HG03565 (cell line): ENCODE measurements at regions not wholly inside any gene's neighbourhood (a gene's known extent, or its start where the extent isn't known, plus 50 kb on each side); places are given as distances from the start of the nearest gene placed in this dataset.
"Not testable (repeated sequence)": the region's sequence is repeated elsewhere in the genome, so short reads cannot be mapped to it uniquely, and the experiment has no call there.

Experiments used
- ATAC-seq: cut with Tn5 transposase; IDR thresholded peaks from one replicate; pipeline ENCODE4 v1.9.1; 2021; ENCODE audit warnings: mild to moderate bottlenecking, moderate library complexity; ENCODE audit not compliant: unreplicated experiment

DNA sequence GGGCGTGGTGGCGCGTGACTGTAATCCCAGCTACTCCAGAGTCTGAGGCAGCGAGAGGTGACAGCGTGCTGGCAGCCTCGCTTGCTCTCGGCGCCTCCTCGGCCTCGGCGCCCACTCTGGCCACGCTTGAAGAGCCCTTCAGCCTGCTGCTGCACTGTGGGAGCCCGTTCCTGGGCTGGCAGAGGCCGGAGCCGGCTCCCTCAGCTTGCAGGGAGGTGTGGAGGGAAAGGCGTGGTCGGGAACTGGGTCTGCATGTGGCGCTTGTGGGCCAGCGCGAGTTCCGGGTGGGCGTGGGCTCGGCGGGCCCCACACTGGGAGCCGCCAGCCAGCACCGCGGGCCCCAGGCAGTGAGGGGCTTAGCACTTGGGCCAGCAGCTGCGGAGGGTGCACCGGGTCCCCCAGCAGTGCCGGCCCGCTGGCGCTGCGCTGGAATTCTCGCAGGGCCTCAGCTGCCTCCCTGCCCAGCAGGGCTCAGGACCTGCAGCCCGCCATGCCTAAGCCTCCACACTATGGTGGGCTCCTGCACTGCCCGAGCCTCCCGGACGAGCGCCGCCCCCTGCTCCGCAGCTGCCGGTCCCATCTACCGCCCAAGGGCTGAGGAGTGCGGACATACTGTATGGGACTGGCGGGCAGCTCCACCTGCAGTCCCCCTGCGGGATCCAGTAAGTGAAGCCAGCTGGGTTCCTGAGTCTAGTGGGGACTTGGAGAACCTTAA is 1093.3 kb upstream of the CDH8 start:
- no peak for ATAC-seq

DNA sequence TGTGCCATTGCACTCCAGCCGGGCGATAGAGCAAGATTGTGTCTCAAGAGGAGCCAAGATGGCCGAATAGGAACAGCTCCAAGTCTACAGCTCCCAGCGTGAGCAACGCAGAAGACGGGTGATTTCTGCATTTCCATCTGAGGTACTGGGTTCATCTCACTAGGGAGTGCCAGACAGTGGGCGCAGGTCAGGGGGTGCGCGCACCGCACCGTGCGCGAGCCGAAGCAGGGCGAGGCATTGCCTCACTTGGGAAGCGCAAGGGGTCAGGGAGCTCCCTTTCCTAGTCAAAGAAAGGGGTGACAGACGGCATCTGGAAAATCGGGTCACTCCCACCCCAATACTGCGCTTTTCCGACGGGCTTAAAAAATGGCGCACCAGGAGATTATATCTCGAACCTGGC is 1083.7 kb upstream of the CDH8 start:
- ATAC-seq: not testable (repeated sequence)

DNA sequence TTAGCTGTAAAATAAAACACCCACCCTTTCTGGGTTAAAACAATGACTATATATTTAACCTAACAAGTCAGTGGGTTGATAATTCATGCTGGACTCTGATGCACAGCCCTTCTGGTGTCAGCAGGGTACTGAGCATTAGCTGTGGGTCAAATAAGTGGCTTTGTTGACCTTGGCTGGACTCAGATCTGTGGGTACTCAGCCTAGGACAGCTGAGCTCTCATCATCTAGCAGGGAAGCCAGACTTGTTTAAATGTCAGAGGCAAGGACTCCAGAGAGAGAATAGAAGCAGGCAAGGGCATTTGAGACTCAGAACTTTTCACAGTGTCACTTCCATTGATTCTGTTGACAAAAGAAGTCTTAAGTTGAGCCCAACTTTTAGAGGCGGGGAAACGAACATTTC is 1063.8 kb upstream of the CDH8 start:
- ATAC-seq: no peak

DNA sequence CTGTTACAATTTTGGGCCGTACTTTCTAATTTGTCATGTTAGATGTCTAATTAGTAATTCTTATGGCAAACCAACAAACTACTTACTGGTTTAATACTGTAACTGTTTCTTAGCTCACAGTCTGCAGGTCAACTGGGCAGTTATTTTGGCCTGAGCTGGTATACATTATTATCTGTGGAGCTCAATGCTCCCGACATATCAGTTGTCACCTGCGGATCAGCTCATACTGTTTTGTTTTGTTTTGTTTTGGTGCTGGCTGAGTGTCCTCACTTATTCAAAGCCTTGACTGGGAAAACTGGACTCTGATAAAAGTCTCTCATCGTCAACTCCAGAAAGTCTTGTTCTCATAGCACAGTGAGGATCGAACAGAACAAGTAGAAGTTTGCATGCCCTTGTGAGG is 1060.6 kb upstream of the CDH8 start:
- no peak for ATAC-seq

DNA sequence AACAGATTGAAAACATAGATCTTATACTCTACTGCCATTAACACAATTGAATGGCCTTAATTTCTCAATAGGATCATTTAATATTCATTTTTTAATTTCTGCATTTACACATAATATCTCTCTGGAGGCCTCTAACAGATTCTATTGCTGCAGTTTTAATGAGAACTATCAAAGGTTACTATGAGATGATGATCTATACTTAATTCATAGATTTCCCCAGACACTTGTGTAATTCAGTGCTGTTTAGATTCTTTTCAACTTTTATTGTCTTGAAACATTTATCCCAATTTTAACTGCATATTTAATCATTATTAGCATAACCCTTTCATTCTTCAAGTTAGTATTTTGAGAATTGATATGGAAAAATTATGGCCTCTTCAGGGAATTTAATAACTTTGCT is 1056.5 kb upstream of the CDH8 start:
- no peak for ATAC-seq

DNA sequence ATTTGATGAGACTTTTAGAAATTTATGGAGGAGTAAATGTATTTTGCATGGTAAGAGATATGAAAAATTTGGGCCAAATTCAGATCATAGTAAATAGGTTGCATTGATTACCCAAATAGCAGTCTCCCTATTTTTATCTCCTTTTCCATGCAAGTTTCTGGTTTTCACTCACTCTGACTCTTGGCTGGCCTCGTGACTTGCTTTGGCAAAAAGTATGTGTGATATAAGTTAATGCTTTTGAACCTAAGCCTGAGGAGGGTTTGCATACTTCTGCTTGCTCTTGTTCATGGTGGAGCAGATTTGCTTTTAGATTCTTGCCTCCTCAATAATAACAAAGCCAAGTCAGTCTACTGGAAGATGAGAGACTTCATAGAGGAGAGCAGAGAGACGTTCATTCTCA is 1045.9 kb upstream of the CDH8 start:
- ATAC-seq: no peak

DNA sequence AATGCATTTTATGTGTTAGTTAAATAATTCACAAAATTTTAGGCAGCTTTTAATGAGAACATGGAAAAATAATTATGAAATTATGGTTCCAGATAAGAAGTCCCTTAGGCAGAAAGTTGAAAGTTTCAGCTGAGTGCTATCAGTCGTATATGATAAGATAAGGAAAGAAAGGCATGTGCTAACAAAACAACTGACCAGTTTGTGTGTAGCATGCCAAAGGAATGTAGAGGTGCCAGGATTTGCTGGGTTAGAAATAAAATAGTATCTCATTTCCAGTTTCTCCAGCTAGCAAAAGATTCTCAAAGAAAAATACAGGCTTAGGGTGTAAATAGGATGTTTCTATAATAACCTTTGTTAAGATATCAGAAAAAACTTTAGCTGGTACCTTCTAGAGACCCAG is 1044.5 kb upstream of the CDH8 start:
- no peak for ATAC-seq

DNA sequence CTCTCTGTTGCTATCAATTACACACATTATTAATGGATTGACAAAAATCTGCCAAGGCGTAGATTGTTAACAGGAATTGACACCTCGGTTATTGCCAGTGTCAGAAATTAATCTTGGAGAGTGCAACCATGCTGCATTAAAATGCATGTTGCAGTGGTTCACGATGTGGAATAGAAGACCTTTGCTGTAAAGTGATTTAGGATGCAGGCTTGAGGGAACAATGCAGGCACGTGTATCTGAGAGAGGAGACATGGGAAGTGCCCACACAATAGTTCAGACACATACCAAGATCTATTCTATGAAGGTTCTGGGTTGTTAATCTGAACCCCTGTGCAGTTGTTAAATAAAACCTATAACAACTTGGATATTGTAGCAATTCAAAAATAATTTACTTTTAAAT is 1032.8 kb upstream of the CDH8 start:
- no peak for ATAC-seq

DNA sequence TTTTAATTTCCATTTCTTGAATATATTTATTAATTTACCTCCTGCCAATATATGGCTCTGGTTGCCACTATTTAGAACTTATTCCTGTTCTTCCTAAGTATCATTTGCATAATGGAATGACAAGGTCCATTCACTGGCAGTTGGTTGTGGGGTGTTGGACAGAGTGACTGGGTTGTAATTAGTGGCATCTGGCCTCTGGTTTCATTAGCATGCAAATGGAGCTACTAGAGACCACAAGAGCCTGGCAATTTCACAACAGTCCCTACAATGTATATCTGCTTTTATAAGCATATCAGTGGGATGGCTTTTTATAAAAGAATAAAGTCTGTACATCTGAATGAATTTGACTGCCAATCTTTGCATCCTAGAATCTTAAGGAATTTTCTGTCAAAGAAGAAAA is 1030.9 kb upstream of the CDH8 start:
- ATAC-seq: no peak

DNA sequence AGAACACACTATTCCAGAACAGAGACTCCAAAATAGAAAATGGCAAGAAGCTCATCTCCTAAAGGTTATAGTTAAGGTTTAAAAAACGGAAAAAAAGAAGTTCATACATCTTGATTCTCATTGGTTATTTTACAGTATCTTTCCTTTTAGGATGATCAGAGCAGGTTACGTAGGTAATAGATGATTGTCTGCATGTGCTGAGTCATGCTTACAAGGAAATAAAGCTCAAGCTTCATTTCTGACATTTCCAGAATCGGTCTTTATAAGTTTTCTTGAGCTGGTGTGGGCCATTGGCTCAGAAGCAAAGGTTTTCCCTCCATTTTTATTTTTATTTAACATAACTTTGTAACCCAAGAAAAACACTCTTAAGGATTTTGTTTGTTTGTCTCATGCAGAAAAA is 1030.3 kb upstream of the CDH8 start:
- ATAC-seq: no peak

DNA sequence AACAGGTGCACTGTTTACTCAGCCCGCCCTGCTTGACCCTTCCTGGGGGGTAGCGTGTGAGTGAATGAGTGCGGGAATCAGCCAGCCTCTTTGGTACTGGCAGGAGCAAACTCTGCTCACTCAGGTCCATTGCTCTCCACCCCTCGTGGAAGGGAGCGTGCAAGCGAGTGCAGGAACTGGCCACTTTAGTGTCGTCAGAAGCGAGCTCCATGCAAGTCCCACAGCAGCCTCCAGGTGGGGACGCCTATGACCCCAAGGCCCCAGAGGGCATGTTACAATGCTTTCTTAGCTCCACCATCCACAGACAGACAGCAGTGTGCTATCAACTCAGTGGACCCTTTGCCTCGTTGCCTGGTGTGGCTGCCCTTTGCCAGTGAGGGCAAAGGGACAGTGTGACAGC is 1025.1 kb upstream of the CDH8 start:
- no peak for ATAC-seq

DNA sequence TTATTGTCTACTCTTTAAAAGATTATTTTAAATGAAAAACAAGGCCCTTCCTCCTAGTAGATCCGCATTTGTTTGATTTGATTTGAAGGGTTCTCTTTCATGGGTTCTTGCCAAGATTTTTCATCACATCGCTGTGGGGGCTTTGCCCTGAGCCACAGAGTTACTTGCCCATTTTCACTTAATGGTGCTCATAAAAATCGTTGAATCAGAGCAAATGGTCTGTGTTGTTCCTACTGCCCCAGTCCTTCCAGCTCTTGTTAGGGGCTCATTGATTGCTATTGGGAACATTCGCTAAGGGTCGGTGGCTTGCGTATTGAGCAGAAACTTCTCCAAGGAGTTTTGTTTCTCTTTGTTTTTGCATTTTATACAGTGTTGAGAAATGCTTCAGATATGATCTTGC is 1023.4 kb upstream of the CDH8 start:
- ATAC-seq: no peak

DNA sequence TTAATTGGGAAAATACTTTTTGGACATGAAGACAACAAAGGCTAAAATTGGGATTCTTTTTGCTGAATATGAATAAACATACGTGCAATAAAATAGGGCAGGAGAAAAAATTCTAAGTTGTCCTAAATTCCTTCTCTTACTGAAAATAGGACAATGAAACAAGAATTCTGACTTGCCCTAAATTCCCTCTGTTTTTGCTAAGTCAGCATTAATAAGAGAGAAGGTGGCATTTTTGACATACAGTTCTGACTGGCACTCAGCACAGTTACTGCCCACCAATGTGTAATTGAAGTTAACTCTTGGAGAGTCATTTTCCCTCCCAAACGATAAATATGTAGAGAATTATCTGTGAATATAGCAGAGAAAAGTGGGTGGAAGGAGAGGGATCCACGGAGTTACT is 1021.1 kb upstream of the CDH8 start:
- ATAC-seq: no peak

DNA sequence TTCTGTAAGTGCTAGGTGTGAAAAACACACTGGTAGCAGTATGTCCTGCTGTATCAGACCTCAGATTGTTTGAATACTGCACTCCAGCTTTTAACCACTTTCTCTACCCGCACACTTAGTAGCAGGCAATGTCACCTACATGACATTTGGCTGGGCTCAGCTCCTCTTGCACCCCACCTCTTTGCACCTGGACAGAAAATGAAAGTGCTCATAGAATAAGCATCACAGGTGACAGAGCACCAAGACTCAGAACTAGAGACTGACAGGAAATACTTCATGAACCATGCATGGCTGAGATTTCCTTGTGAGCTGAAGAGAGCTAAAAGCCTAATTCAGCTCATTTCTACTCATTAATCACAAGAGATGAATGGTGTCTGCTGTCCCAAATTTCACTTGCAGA is 1014.2 kb upstream of the CDH8 start:
- no peak for ATAC-seq

DNA sequence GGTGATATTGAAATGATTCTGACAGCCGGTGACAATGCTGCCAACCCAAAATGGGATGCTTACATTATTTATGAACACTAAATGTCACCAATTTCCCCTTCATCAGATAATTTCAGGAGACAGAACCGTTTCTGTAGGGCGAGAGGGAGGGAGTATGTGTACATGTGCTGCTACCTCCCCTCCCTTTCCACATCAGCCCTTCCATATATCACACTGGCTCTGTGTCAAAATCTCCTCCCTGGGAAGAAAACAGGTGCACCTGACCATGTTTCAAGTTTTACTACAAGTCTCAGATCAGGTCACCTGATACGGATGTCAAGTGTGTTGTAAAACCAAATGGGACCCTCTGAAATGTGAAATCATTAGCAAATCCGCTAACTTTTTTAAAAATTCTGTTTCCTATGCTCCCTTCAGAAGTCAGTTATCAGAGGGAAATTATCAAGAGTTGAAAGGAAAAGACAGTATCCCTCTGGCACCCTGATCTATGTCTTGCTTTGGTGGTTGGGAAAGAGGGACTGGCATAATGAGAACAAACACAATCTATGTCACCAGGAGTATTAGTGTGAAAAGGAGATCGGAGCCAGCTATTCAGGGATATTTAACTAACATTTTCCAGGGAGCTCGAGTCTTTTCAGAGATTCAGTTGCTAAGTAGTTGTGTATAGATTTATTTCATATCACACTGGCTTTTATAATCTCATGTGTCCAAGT is 1002.3 kb upstream of the CDH8 start:
- ATAC-seq: no peak

DNA sequence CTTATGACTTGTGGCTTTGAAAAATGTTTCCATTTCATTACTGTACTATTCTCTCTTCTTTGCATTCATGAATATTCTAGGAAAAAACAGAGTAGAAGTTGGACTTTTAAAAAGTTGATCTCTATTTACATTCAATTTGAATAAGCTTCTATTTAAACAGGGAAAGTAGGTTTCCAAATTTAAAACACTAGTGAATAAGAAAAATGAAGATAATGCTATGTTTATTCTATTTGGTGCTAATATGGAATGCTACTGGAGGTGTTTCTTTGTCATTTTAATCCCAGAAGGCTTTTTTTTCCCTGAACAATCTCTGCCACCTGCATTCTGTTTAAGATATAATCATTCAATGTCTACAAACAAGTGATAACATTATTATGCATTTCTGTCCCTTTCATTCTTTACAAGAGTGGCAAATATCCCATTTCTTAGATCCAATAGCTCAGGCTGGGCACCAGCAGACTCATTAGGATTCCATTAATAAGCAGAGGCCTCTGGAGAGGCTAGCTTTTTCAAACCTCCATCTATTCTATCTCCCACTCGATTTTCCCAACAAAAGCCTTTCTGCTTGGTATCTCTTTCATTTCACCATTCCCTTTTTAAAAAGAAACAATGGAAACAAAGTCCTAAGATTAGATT is 1001.6 kb upstream of the CDH8 start:
- ATAC-seq: no peak

DNA sequence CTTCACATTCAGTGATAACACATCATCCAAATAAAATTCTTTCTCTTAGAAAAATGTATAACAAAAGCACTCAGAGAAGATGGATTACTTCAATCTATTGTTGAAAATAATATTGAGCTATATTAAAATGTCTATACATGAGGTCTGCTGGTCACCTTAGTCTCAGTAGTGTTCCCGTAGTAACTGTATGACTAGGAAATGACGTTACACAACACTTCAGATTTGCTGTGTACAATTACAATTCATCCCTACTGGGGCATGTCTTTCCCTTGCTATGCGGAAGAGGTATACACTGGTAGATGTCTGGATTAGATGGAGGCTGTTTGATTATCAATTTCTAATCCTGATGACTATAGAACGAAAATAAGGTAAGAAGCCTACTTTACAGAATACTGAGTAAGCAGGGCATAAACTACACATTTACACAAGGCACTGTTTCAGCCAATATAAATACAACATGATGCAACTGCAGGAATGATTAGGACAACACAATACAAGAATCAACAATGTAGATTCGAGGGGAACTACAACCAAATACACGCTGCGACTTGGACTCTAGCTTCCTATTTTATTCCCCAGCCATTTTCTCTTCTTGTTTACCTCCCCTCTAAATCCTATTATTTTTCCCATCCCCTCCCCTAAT is 982.5 kb upstream of the CDH8 start:
- no peak for ATAC-seq

DNA sequence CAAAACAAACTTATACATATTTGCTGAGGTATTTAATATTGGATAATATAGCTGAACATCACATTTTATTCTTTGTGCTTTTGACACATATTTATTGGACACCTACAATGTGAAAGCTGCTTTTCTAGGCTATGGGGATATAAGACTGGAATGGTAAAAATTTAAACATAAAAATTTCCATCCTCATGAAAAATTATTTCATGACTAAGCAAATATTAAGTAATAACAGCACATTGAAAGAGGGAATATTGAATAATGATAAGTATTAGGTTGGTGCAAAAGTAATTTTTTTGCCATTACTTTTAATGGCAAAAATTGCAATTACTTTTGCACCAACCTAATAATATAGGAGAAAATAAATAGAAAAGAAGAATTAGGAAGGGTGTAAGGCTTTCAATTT is 972.5 kb upstream of the CDH8 start:
- no peak for ATAC-seq

DNA sequence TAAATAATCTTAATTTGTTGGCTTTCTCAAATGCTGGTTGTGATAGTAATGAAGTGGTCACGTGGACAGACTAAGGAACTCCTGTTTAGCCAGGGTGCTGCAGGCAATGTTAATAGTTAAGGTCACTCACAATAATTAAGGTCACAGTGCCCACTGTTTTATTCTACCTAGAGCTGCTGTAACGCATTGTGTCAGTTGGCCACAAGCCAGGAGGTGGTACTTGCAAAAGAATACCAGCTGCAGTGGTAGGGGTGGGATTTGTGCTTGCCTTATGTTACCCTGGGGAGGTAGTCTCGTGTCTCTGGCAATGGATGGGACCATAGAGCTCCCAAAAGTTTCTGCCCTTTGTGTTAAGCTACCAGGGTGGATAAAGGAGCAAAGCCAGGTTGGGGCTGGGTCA is 969.1 kb upstream of the CDH8 start:
- ATAC-seq: no peak

DNA sequence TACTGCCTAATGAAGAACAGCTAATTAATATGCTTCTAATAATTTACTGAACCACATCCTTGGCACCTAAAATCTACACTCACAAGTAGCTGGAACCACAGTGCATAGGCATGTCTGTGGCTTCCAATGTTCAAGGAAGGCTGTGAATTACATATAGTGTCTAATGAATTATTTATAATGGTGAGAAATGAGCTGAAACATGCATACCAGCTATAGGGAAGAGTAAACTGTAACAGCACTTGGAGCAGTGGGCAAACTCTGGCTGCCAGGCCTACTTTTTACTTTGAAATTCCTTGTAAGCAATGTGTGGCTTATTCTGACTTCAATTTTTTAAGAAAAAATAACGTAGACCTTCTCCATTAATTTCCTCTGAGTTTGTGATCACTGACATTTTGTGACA is 953.2 kb upstream of the CDH8 start:
- no peak for ATAC-seq

DNA sequence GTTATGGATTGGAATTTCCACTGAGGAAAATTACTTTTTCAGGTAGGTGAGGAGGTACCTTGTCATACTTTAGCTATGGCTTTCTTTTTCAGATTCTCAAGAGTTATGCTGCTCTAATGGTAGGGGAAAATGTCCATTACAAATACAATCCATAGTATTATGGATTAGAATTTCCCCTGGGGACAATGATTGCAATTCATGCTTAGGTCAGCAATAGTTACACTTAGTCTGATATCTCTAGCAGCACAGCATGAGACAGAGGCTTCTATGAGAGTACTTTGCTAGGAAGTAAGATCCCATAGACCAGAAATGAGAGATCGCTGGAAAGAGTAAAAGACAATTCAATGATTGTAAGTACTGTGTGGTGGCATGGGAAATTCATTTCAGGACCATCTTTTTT is 949.5 kb upstream of the CDH8 start:
- no peak for ATAC-seq

DNA sequence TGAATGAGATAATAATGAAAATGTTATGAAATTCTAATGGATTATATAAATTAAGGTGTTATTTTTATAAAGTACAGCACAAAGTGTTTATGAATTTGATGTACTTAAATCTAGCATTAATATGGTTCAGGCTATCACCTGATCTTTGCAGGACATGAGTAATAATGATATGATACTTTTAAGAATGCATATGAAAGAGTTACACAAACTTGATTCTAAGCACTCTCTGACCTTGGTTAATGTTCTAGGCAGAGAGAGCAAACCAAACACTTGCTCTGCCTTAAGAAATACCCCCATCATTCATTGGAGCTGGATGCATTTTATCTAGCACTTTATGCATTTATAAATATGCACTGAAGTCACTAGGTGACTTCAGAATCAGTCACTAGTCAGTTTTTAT is 942.2 kb upstream of the CDH8 start:
- no peak for ATAC-seq
